ENCODE measurements at regions not wholly inside any gene's neighbourhood (a gene's known extent, or its start where the extent isn't known, plus 50 kb on each side); places are given as distances from the start of the nearest gene placed in this dataset.

DNA sequence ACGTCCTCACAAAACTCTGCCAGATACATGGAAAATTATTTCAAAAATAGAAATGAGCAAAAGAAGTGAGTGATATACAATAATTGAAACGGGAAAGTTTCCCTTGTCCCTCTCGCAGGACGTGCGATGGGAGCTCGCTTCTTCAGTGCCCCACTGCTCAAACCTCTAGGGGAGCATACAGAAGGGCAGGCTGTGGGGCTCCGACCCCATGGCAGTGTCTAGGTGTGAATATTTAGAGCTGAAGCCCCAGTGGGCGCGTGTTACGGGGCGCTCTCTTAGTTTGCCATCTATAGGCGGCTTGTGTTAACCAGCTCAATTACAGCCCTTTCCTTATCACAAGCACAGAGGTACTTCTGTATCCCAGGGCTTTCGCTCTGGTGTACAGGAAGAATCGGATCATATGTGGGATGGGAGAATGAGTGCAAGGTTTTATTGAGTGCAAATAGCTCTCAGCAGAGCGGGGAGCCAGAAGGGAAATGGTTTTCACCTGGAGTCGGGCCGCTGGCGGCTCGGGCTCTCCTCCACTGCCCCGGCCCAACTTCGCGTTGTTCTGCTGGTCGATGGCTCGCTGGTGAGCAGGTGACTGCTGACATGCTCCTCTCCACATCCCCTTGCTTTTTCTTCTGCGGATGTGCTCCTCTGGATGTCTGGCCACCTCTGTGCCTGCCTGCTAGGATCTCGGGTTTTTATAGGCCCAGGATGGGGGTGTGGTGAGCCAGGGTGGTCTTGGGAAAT is 334.0 kb upstream of the PTPRD start:
- no peak for DNase-seq

DNA sequence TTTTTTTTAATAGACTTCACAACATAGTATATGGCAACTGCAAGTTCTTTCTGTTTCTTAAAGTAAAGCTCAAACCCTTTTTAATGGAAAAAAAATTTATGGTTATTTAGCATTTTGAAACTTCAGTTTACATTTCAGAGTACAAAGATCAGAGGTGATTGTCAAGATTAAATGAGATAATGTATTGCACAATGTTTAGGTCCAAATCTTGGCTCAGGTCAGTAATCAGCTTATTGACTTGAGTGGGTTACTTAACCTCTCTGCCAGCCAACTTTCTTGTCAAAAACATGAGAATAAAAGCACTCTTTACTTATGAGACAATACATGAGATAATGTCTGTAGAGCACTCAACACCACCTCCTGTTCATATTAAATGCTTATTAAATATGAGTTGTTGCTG is 345.1 kb upstream of the PTPRD start:
- DNase-seq: no peak
- TF ChIP-seq EZH2 (IDR thresholded peaks at IDR 0.05; ENCODE audit: insufficient read depth, poor library complexity, severe bottlenecking) (no peak), EZH2phosphoT487 (IDR thresholded peaks at IDR 0.05; ENCODE audit: insufficient read depth, low read depth) (no peak)
- no peaks in the 10 kb centered on the region for H3F3A ChIP-seq (ENCODE audit: insufficient read depth)
- in situ Hi-C loops (cut with MboI): no loop called here
- no peaks in the 10 kb centered on the region for H3K9me3 ChIP-seq (ENCODE audit: low read depth)
- H3K4me2 ChIP-seq (ENCODE audit: unreplicated experiment): no peak overlapping the region
- H3K79me2 ChIP-seq (ENCODE audit: insufficient read depth): no peaks in the 10 kb centered on the region
- no peaks in the 10 kb centered on the region for H3K4me1 ChIP-seq (ENCODE audit: insufficient read depth)
- no peaks in the 10 kb centered on the region for H3K36me3 ChIP-seq (ENCODE audit: low read depth)
- no peaks in the 10 kb centered on the region for H3K9me2 ChIP-seq (ENCODE audit: insufficient read depth)
- H3K4me3 ChIP-seq: no peak overlapping the region
- H2AFZ ChIP-seq: no peak overlapping the region
- no peaks in the 10 kb centered on the region for H4K20me1 ChIP-seq (ENCODE audit: insufficient read depth)
- no peaks in the 10 kb centered on the region for H3K27me3 ChIP-seq (replicated peaks; ENCODE audit: insufficient read depth)
- no peak overlapping the region for H3K27ac ChIP-seq
- H3K9ac ChIP-seq: no peak overlapping the region

More for the DNA sequence above, 334.0 kb upstream of the PTPRD start:
- H3K27ac ChIP-seq: no peak overlapping the region
- no peaks in the 10 kb centered on the region for H3K9me2 ChIP-seq (ENCODE audit: insufficient read depth)
- H3K4me1 ChIP-seq (ENCODE audit: insufficient read depth): no peaks in the 10 kb centered on the region
- H3K9me3 ChIP-seq (ENCODE audit: low read depth): no peaks in the 10 kb centered on the region
- H3K27me3 ChIP-seq (replicated peaks; ENCODE audit: insufficient read depth): no peaks in the 10 kb centered on the region
- no peak overlapping the region for H3K9ac ChIP-seq
- no peaks in the 10 kb centered on the region for H3K36me3 ChIP-seq (ENCODE audit: low read depth)
- H4K20me1 ChIP-seq (ENCODE audit: insufficient read depth): no peaks in the 10 kb centered on the region
- H3F3A ChIP-seq (ENCODE audit: insufficient read depth): no peaks in the 10 kb centered on the region
- TF ChIP-seq EZH2 (IDR thresholded peaks at IDR 0.05; ENCODE audit: insufficient read depth, poor library complexity, severe bottlenecking) (no peak), EZH2phosphoT487 (IDR thresholded peaks at IDR 0.05; ENCODE audit: insufficient read depth, low read depth) (no peak)
- 48 to 50% methylated on average over 26 of the region's 26 CpGs for WGBS, 2 experiments (ENCODE audit: low coverage in 1 of 2, low lambda C conversion rate in 2 of 2, missing lambda C conversion rate in 2 of 2)
- H3K79me2 ChIP-seq (ENCODE audit: insufficient read depth): no peaks in the 10 kb centered on the region
- H3K4me3 ChIP-seq: no peak overlapping the region
- H2AFZ ChIP-seq: no peak overlapping the region
- in situ Hi-C loops (cut with MboI): no loop called here
- no peak overlapping the region for H3K4me2 ChIP-seq (ENCODE audit: unreplicated experiment)

DNA sequence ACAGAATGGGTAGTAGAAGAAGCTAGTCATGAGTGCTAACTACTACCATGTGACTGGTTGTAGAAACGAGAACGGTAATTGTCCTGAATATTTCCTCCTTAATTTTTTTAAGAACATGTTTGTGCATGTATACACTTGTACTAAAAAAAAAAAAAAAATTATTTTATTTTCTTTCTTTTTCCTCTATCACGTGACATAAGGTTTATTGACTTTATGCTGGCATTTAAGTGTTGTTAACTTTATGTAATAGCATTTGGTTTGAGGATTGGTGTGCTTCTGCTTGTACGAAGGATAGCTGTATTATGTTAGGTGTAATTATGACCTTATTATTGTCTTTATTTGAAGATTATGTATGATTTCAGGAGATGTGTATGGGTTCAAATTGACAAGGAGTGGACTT is 349.1 kb upstream of the PTPRD start:
- no peak for DNase-seq
- no peaks in the 10 kb centered on the region for H3F3A ChIP-seq (ENCODE audit: insufficient read depth)
- H3K9ac ChIP-seq: no peak overlapping the region
- H4K20me1 ChIP-seq (ENCODE audit: insufficient read depth): no peaks in the 10 kb centered on the region
- WGBS, 2 experiments (ENCODE audit: low coverage in 1 of 2, low lambda C conversion rate in 2 of 2, missing lambda C conversion rate in 2 of 2): 39% methylated on average over 4 of the region's 4 CpGs
- no peak overlapping the region for H3K4me2 ChIP-seq (ENCODE audit: unreplicated experiment)
- H3K79me2 ChIP-seq (ENCODE audit: insufficient read depth): no peaks in the 10 kb centered on the region
- no peaks in the 10 kb centered on the region for H3K9me3 ChIP-seq (ENCODE audit: low read depth)
- no peak overlapping the region for H3K4me3 ChIP-seq
- TF ChIP-seq EZH2 (IDR thresholded peaks at IDR 0.05; ENCODE audit: insufficient read depth, poor library complexity, severe bottlenecking): no peak
- TF ChIP-seq EZH2phosphoT487 (IDR thresholded peaks at IDR 0.05; ENCODE audit: insufficient read depth, low read depth): no peak
- H3K27ac ChIP-seq: no peak overlapping the region
- H3K27me3 ChIP-seq (replicated peaks; ENCODE audit: insufficient read depth): no peaks in the 10 kb centered on the region
- H3K4me1 ChIP-seq (ENCODE audit: insufficient read depth): no peaks in the 10 kb centered on the region
- in situ Hi-C loops (cut with MboI): no loop called here
- no peaks in the 10 kb centered on the region for H3K36me3 ChIP-seq (ENCODE audit: low read depth)
- no peak overlapping the region for H2AFZ ChIP-seq
- H3K9me2 ChIP-seq (ENCODE audit: insufficient read depth): no peaks in the 10 kb centered on the region

DNA sequence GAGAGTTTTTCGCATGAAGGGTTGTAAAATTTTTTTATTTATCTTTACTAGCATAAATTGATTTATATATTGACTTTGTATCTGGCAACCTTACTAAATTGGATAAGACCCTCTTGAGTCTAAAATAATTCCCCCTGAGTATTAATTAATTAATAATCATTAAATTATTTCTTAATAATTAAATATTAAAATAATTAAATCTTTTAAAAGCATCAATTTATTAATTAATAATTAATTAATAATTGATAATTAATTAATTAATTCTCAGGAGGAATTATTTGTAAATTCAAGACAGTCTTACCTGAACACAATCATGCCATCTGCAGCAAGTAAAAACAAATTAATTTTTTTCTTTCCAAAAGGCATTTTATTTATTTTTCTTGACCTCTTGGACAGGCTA is 370.4 kb upstream of the PTPRD start:
- in situ Hi-C loops (cut with MboI): no loop called here
- H3K36me3 ChIP-seq (ENCODE audit: low read depth): no peaks in the 10 kb centered on the region
- 36 to 59% methylated on average over 1 of the region's 1 CpG for WGBS, 2 experiments (ENCODE audit: low coverage in 1 of 2, low lambda C conversion rate in 2 of 2, missing lambda C conversion rate in 2 of 2)
- no peaks in the 10 kb centered on the region for H3F3A ChIP-seq (ENCODE audit: insufficient read depth)
- H2AFZ ChIP-seq: no peak overlapping the region
- H3K9me3 ChIP-seq (ENCODE audit: low read depth): no peaks in the 10 kb centered on the region
- H3K4me3 ChIP-seq: no peak overlapping the region
- H3K27ac ChIP-seq: no peak overlapping the region
- no peak for DNase-seq
- TF ChIP-seq EZH2 (IDR thresholded peaks at IDR 0.05; ENCODE audit: insufficient read depth, poor library complexity, severe bottlenecking): no peak
- TF ChIP-seq EZH2phosphoT487 (IDR thresholded peaks at IDR 0.05; ENCODE audit: insufficient read depth, low read depth): no peak
- H3K4me1 ChIP-seq (ENCODE audit: insufficient read depth): no peaks in the 10 kb centered on the region
- H3K4me2 ChIP-seq (ENCODE audit: unreplicated experiment): no peak overlapping the region
- H3K9ac ChIP-seq: no peak overlapping the region
- no peaks in the 10 kb centered on the region for H3K79me2 ChIP-seq (ENCODE audit: insufficient read depth)
- no peaks in the 10 kb centered on the region for H4K20me1 ChIP-seq (ENCODE audit: insufficient read depth)
- no peaks in the 10 kb centered on the region for H3K9me2 ChIP-seq (ENCODE audit: insufficient read depth)
- no peaks in the 10 kb centered on the region for H3K27me3 ChIP-seq (replicated peaks; ENCODE audit: insufficient read depth)

DNA sequence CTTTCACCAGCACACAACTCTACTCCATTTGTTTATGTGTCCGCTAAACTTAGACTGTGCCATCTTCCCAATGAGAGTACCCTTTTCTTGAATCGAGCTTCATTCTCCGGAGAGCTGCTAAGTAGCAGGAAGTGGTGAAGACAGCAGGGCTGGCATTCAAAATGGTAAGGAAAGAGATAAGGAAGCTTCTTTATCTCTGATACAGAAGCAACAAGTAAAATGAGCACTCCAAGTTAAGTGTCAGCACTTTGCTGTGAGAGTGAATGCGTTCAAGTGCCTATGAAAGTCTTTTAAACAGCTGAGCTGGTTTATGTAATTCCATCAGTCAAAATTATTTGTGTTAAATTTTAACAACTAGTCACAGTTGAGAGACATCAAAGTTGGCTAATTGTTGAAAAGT is 386.8 kb upstream of the PTPRD start:
- Histone ChIP-seq H3K4me3 (no peak overlapping the region), H3K4me1 (ENCODE audit: insufficient read depth) (no peaks in the 10 kb centered on the region), H3K27ac (no peak overlapping the region), H4K20me1 (ENCODE audit: insufficient read depth) (no peaks in the 10 kb centered on the region), H3K9ac (no peak overlapping the region), H3K9me3 (ENCODE audit: low read depth) (no peaks in the 10 kb centered on the region), H3K36me3 (ENCODE audit: low read depth) (no peaks in the 10 kb centered on the region), H3K9me2 (ENCODE audit: insufficient read depth) (no peaks in the 10 kb centered on the region), H2AFZ (no peak overlapping the region), H3K4me2 (ENCODE audit: unreplicated experiment) (no peak overlapping the region), H3K27me3 (replicated peaks; ENCODE audit: insufficient read depth) (no peaks in the 10 kb centered on the region), H3F3A (ENCODE audit: insufficient read depth) (no peaks in the 10 kb centered on the region), H3K79me2 (ENCODE audit: insufficient read depth) (no peaks in the 10 kb centered on the region)
- in situ Hi-C loops (cut with MboI): no loop called here
- DNase-seq: no peak
- TF ChIP-seq EZH2phosphoT487 (IDR thresholded peaks at IDR 0.05; ENCODE audit: insufficient read depth, low read depth) (no peak), EZH2 (IDR thresholded peaks at IDR 0.05; ENCODE audit: insufficient read depth, poor library complexity, severe bottlenecking) (no peak)
- WGBS, 2 experiments (ENCODE audit: low coverage in 1 of 2, low lambda C conversion rate in 2 of 2, missing lambda C conversion rate in 2 of 2): 46 to 61% methylated on average over 4 of the region's 4 CpGs

Measured in GM23248 (cell line).